H1 (cell line): ENCODE measurements at regions not wholly inside any gene's neighbourhood (a gene's known extent, or its start where the extent isn't known, plus 50 kb on each side); places are given as distances from the start of the nearest gene placed in this dataset.

Source experiments
- CTCF ChIA-PET: fragments of 300-600 bp; sonication (Branson Sonifier 250); formaldehyde crosslinking; loops from one replicate; lab custom pipeline; 2021; ENCODE audit not compliant: partially characterized antibody; lab: Charles Lee
- POLR2A ChIA-PET: fragments of 300-600 bp; sonication (Branson Sonifier 250); formaldehyde crosslinking; loops from one replicate; lab custom pipeline; 2021; ENCODE audit warnings: inconsistent platforms; ENCODE audit not compliant: partially characterized antibody; lab: Charles Lee
- DNase-seq, 2 experiments: peaks; one replicate each; pipeline versions ENCODE4 v3.0.0 to v3.0.0-alpha.2; 2010 to 2022; ENCODE audit warnings: low spot score in 2 of 2, low read depth in 1 of 2, mixed read lengths in 1 of 2
- FAIRE-seq: peaks from 2 replicates; lab custom pipeline; 2011; peaks lifted over from hg19 to GRCh38; lab: Jason Lieb, UNC
- H2AFZ ChIP-seq: 2 replicates; pipeline ENCODE4 v1.8.1; 2012; ENCODE audit warnings: low read length, inconsistent platforms
- H2AK5ac ChIP-seq: 2 replicates; pipeline ENCODE4 v1.6.1; 2013; ENCODE audit warnings: low read depth, low read length
- H2BK120ac ChIP-seq: replicated peaks from 2 replicates; pipeline ENCODE3; 2013; ENCODE audit warnings: low read depth, low read length, inconsistent platforms
- H2BK12ac ChIP-seq: 2 replicates; pipeline ENCODE4 v1.6.1; 2013; ENCODE audit warnings: low read depth, low read length
- H2BK15ac ChIP-seq: 2 replicates; pipeline ENCODE4 v1.6.1; 2013; ENCODE audit warnings: low read length
- H2BK20ac ChIP-seq: 2 replicates; pipeline ENCODE4 v1.6.1; 2013; ENCODE audit warnings: low read length
- H2BK5ac ChIP-seq: 2 replicates; pipeline ENCODE4 v1.6.1; 2013; ENCODE audit warnings: low read depth, low read length
- H3K14ac ChIP-seq: 2 replicates; pipeline ENCODE4 v1.6.1; 2013; ENCODE audit warnings: inconsistent platforms; ENCODE audit not compliant: insufficient read length
- H3K18ac ChIP-seq: 2 replicates; pipeline ENCODE4 v1.6.1; 2013; ENCODE audit warnings: low read length; ENCODE audit errors: extremely low read depth
- H3K23ac ChIP-seq: 2 replicates; pipeline ENCODE4 v1.6.1; 2013; ENCODE audit warnings: inconsistent platforms; ENCODE audit not compliant: insufficient read length
- H3K23me2 ChIP-seq: 2 replicates; pipeline ENCODE4 v1.6.1; 2013; ENCODE audit warnings: low read depth, low read length
- H3K27ac ChIP-seq: 2 replicates; pipeline ENCODE4 v1.6.1; 2011; ENCODE audit warnings: low read depth, low read length, inconsistent platforms
- H3K27me3 ChIP-seq, 4 experiments: replicated peaks in 1 of 4; 1 replicate in 1 of 4; 2 replicates in 3 of 4; pipeline versions ENCODE4 v1.6.1 to v1.8.1; 2011 to 2013; ENCODE audit warnings: low read length in 3 of 4, mild to moderate bottlenecking in 3 of 4, inconsistent platforms in 2 of 4, mixed read lengths in 2 of 4, moderate library complexity in 1 of 4; ENCODE audit not compliant: control insufficient read depth in 3 of 4, insufficient read depth in 3 of 4; ENCODE audit errors: extremely low read depth in 1 of 4
- H3K36me3 ChIP-seq, 4 experiments: 2 replicates each; pipeline versions ENCODE4 v1.6.1 to v1.8.1; 2011 to 2013; ENCODE audit warnings: mild to moderate bottlenecking in 4 of 4, low read length in 3 of 4, moderate library complexity in 2 of 4, control low read depth in 1 of 4, inconsistent platforms in 1 of 4; ENCODE audit not compliant: insufficient read depth in 4 of 4, control insufficient read depth in 2 of 4
- H3K4ac ChIP-seq: replicated peaks from 2 replicates; pipeline ENCODE3; 2013; ENCODE audit warnings: low read length, low read depth, mixed read lengths, inconsistent platforms; ENCODE audit not compliant: insufficient read length
- H3K4me1 ChIP-seq, 4 experiments: replicated peaks in 1 of 4; 1 replicate in 1 of 4; 2 replicates in 3 of 4; pipeline versions ENCODE4 v1.6.1 to v1.8.1; 2011 to 2013; ENCODE audit warnings: low read length in 3 of 4, inconsistent platforms in 2 of 4, mixed read lengths in 1 of 4; ENCODE audit not compliant: insufficient read depth in 4 of 4, control insufficient read depth in 3 of 4
- H3K4me2 ChIP-seq, 2 experiments: 2 replicates each; pipeline versions ENCODE4 v1.6.1 to v1.8.1; 2011 to 2013; ENCODE audit warnings: low read depth in 2 of 2, low read length in 2 of 2, control low read depth in 1 of 2, inconsistent platforms in 1 of 2, mild to moderate bottlenecking in 1 of 2; ENCODE audit not compliant: insufficient read depth in 1 of 2
- H3K4me3 ChIP-seq, 4 experiments: fragments of 200-600, 300-600 bp in 1 of 4; sonication (generic), shearing (Covaris generic), sonication (Bioruptor Twin) in 1 of 4; 2 replicates each; pipeline versions ENCODE4 v1.5.1 to v1.8.1; 2011 to 2016; ENCODE audit warnings: low read length in 4 of 4, low read depth in 3 of 4, control low read depth in 2 of 4, inconsistent platforms in 2 of 4, mild to moderate bottlenecking in 2 of 4, mixed read lengths in 1 of 4, moderate library complexity in 1 of 4; ENCODE audit not compliant: insufficient read depth in 2 of 4; ENCODE audit errors: extremely low read depth in 1 of 4
- H3K56ac ChIP-seq: replicated peaks from 2 replicates; pipeline ENCODE3; 2013; ENCODE audit warnings: low read depth, mild to moderate bottlenecking, mixed read lengths, low read length, inconsistent platforms; ENCODE audit not compliant: insufficient read length
- H3K79me1 ChIP-seq: 2 replicates; pipeline ENCODE4 v1.6.1; 2013; ENCODE audit warnings: low read depth, low read length, control low read depth
- H3K79me2 ChIP-seq, 2 experiments: 2 replicates each; pipeline versions ENCODE4 v1.6.1 to v1.8.1; 2012 to 2013; ENCODE audit warnings: low read length in 2 of 2, mild to moderate bottlenecking in 2 of 2, inconsistent platforms in 1 of 2; ENCODE audit not compliant: insufficient read depth in 2 of 2, control insufficient read depth in 1 of 2
- H3K9ac ChIP-seq, 4 experiments: replicated peaks in 1 of 4; 1 replicate in 1 of 4; 2 replicates in 3 of 4; pipeline versions ENCODE4 v1.6.1 to v1.8.1; 2011 to 2013; ENCODE audit warnings: low read depth in 3 of 4, low read length in 3 of 4, control low read depth in 2 of 4, mild to moderate bottlenecking in 2 of 4, moderate library complexity in 2 of 4, inconsistent platforms in 1 of 4; ENCODE audit errors: extremely low read depth in 1 of 4
- H3K9me3 ChIP-seq, 2 experiments: 2 replicates each; pipeline versions ENCODE4 v1.6.1 to v1.8.1; 2012 to 2013; ENCODE audit warnings: mild to moderate bottlenecking in 2 of 2, moderate library complexity in 2 of 2, control low read depth in 1 of 2, inconsistent platforms in 1 of 2, low read depth in 1 of 2, low read length in 1 of 2, mixed read lengths in 1 of 2; ENCODE audit not compliant: insufficient read depth in 2 of 2
- H4K20me1 ChIP-seq, 2 experiments: replicated peaks in 1 of 2; 2 replicates each; pipeline versions ENCODE3 to v1.8.1; 2011 to 2013; ENCODE audit warnings: inconsistent platforms in 2 of 2, low read length in 2 of 2, mild to moderate bottlenecking in 1 of 2; ENCODE audit not compliant: insufficient read depth in 2 of 2, control insufficient read depth in 1 of 2
- H4K5ac ChIP-seq: 2 replicates; pipeline ENCODE4 v1.6.1; 2013; ENCODE audit warnings: low read length, low read depth, mixed read lengths, inconsistent platforms; ENCODE audit not compliant: insufficient read length
- H4K8ac ChIP-seq: 2 replicates; pipeline ENCODE4 v1.8.0; 2013; ENCODE audit warnings: mild to moderate bottlenecking, moderate library complexity, low read length, inconsistent platforms; ENCODE audit not compliant: insufficient read depth; ENCODE audit errors: extremely low read depth
- H4K91ac ChIP-seq: replicated peaks from 2 replicates; pipeline ENCODE3; 2013; ENCODE audit warnings: low read length, mixed read lengths, inconsistent platforms; ENCODE audit not compliant: insufficient read length
- ATF3 ChIP-seq: IDR thresholded peaks from 2 replicates; pipeline ENCODE4 v1.6.1; 2011; ENCODE audit warnings: low read depth, mild to moderate bottlenecking, low read length; ENCODE audit not compliant: insufficient read depth
- BCL11A ChIP-seq, 2 experiments: IDR thresholded peaks; one replicate each; pipeline ENCODE4 v1.6.1; 2011; ENCODE audit warnings: low read depth in 2 of 2, low read length in 2 of 2, mild to moderate bottlenecking in 2 of 2
- CHD2 ChIP-seq: IDR thresholded peaks from 2 replicates; pipeline ENCODE4 v1.6.1; 2012; ENCODE audit warnings: low read length, improper control_type of control experiment
- GABPA ChIP-seq: IDR thresholded peaks from 2 replicates; pipeline ENCODE4 v1.6.1; 2011; ENCODE audit warnings: mild to moderate bottlenecking, low read length, moderate library complexity, borderline replicate concordance; ENCODE audit not compliant: insufficient read depth
- HDAC6 ChIP-seq: IDR thresholded peaks from one replicate; pipeline ENCODE4 v1.7.1; 2012; ENCODE audit warnings: low read depth, mild to moderate bottlenecking, inconsistent platforms, low read length, moderate library complexity
- KDM1A ChIP-seq: fragments of 200-600, 300-600 bp; sonication (generic); IDR thresholded peaks from 2 replicates; pipeline ENCODE4 v1.7.1; 2016; ENCODE audit warnings: mild to moderate bottlenecking, low read length, borderline replicate concordance
- NANOG ChIP-seq: IDR thresholded peaks from 2 replicates; pipeline ENCODE4 v1.6.1; 2011; ENCODE audit warnings: low read length, low read depth, mild to moderate bottlenecking, inconsistent platforms; ENCODE audit not compliant: insufficient read depth, poor library complexity, severe bottlenecking
- PHF8 ChIP-seq: fragments of 200-600 bp; sonication (generic); conservative IDR thresholded peaks from 2 replicates; pipeline ENCODE4 v1.7.1; 2012; ENCODE audit warnings: low read depth, mild to moderate bottlenecking, inconsistent platforms, low read length, moderate library complexity
- RFX5 ChIP-seq: IDR thresholded peaks from 2 replicates; pipeline ENCODE4 v1.6.1; 2011; ENCODE audit warnings: low read depth, low read length, improper control_type of control experiment, borderline replicate concordance
- SIN3A ChIP-seq, 2 experiments: IDR thresholded peaks in 1 of 2; conservative IDR thresholded peaks in 1 of 2; 2 replicates each; pipeline ENCODE4 v1.6.1; 2011 to 2012; ENCODE audit warnings: low read length in 2 of 2, improper control_type of control experiment in 1 of 2, low read depth in 1 of 2, mild to moderate bottlenecking in 1 of 2
- SUZ12 ChIP-seq: fragments of 200-600 bp; sonication (generic); IDR thresholded peaks from 2 replicates; pipeline ENCODE4 v1.6.1; 2012; ENCODE audit warnings: mild to moderate bottlenecking, inconsistent platforms, low read length, moderate library complexity, mixed read lengths
- TBP ChIP-seq: IDR thresholded peaks from 2 replicates; pipeline ENCODE4 v1.6.1; 2011; ENCODE audit warnings: low read depth, low read length, improper control_type of control experiment
- WGBS, 2 experiments: shearing (Covaris generic) in 1 of 2; methylation state at CpG; one replicate each; pipeline versions ENCODE4 v1.1.6 to v1.1.7; 2013 to 2015; ENCODE audit warnings: low lambda C conversion rate in 2 of 2, mixed read lengths in 2 of 2, inconsistent platforms in 1 of 2, low coverage in 1 of 2, missing lambda C conversion rate in 1 of 2; ENCODE audit not compliant: insufficient replicate concordance in 2 of 2, insufficient coverage in 1 of 2, insufficient read length in 1 of 2; ENCODE audit errors: extremely low coverage in 1 of 2, missing lambda C conversion rate in 1 of 2; 5-methylcytosine and 5-hydroxymethylcytosine counted together

DNA sequence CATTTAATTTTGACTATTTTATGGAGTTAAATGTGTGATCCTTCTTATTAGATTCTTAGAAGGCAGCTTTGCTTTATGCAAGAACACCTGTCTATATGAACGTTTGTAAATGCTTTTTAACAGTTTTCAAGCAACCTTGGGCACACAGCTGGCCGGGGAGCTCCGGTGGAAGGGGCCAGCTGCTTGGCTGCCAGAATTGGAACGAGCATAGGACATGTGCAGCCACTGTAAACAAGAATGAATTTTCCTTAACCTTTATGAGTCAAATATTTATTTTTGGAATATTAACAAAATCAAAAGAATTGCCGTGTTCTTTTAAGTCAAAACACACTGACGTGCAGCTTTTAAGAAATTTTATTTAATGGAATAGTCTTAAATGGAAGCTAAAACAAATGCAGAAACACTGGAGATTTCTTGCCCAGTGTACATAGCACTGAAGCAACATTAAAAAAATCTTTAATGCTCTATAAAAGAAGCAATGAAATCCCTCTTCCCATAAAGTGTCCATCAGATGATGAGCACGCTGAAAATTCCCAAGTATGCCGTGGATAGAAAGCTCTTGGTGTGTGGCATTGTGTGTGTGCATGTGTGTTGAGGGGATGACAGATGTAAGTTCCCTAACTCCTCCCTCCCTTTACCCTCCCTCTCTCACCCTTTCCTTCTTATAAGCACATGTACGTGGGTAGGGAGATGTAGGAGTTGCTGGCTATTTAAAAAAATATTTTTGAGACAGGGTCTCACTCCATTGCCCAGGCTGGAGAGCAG is 208.9 kb upstream of the EXOC2 start:
- no peak overlapping the region for H3K56ac ChIP-seq
- no peak overlapping the region for H2BK5ac ChIP-seq
- no peaks in the 10 kb centered on the region for H3K79me1 ChIP-seq
- H4K5ac ChIP-seq = no peak overlapping the region
- H3K79me2 ChIP-seq = no peaks in the 10 kb centered on the region
- no peaks in the 10 kb centered on the region for H3K9me3 ChIP-seq
- no peaks in the 10 kb centered on the region for H3K27me3 ChIP-seq
- no peaks in the 10 kb centered on the region for H3K36me3 ChIP-seq
- CTCF ChIA-PET = interaction anchor here (0.7 to 1.2 kb wide), 4 partner anchors 9 to 109 kb away, joined by 3 to 4 read pairs (median 3); no protein-coding TSS in a partner anchor
- no peak overlapping the region for H2BK20ac ChIP-seq
- no peak overlapping the region; the same call in 1 of the 2 replicates for H2AFZ ChIP-seq
- no peak overlapping the region for H3K9ac ChIP-seq
- no peaks in the 10 kb centered on the region for H3K23me2 ChIP-seq
- H3K4me1 ChIP-seq = no peaks in the 10 kb centered on the region
- WGBS, 2 experiments = 85% methylated on average over 9 of the region's 9 CpGs; no CpG with 5 or more reads in 1 of the 2 experiments
- no peak overlapping the region for H3K4ac ChIP-seq
- no peak overlapping the region for H3K27ac ChIP-seq
- no peak overlapping the region for H4K91ac ChIP-seq
- H2BK12ac ChIP-seq = no peak overlapping the region
- POLR2A ChIA-PET = no interaction called here
- H3K4me3 ChIP-seq = no peak overlapping the region
- no peak overlapping the region for H2AK5ac ChIP-seq
- H4K20me1 ChIP-seq = no peaks in the 10 kb centered on the region
- H3K18ac ChIP-seq = no peak overlapping the region
- DNase-seq (no peak), FAIRE-seq (no peak)
- H4K8ac ChIP-seq = no peak overlapping the region
- no peak overlapping the region for H2BK15ac ChIP-seq
- no peak overlapping the region for H3K14ac ChIP-seq
- no peak overlapping the region for H3K4me2 ChIP-seq
- no peak overlapping the region for H2BK120ac ChIP-seq
- no peak overlapping the region for H3K23ac ChIP-seq
- TF ChIP-seq CHD2 (no peak), RFX5 (no peak), KDM1A (no peak), NANOG (no peak), PHF8 (no peak), ATF3 (no peak), SUZ12 (no peak), GABPA (no peak), HDAC6 (no peak), SIN3A (conservative IDR thresholded peaks at IDR 0.05 in 1 of 2, IDR thresholded peaks at IDR 0.05 in 1 of 2; ENCODE audit: low read depth in 1 of 2, low read length in 2 of 2) (no peak), BCL11A (IDR thresholded peaks at IDR 0.05; ENCODE audit: low read depth in 2 of 2, low read length in 2 of 2) (no peak), TBP (no peak)
